Astrocyte (in vitro differentiated cells and primary cell): ENCODE measurements at regions not wholly inside any gene's neighbourhood (a gene's known extent, or its start where the extent isn't known, plus 50 kb on each side); places are given as distances from the start of the nearest gene placed in this dataset.

Experiments used
- CTCF ChIP-seq: IDR thresholded peaks from 2 replicates; pipeline ENCODE4 v1.5.1; 2011; ENCODE audit warnings: low read depth, mild to moderate bottlenecking, inconsistent platforms, low read length, moderate library complexity; ENCODE audit not compliant: insufficient read depth
- EZH2 ChIP-seq: IDR thresholded peaks from 2 replicates; pipeline ENCODE4 v1.6.1; 2012; ENCODE audit warnings: mild to moderate bottlenecking, low read length, inconsistent platforms; ENCODE audit not compliant: insufficient read depth

DNA sequence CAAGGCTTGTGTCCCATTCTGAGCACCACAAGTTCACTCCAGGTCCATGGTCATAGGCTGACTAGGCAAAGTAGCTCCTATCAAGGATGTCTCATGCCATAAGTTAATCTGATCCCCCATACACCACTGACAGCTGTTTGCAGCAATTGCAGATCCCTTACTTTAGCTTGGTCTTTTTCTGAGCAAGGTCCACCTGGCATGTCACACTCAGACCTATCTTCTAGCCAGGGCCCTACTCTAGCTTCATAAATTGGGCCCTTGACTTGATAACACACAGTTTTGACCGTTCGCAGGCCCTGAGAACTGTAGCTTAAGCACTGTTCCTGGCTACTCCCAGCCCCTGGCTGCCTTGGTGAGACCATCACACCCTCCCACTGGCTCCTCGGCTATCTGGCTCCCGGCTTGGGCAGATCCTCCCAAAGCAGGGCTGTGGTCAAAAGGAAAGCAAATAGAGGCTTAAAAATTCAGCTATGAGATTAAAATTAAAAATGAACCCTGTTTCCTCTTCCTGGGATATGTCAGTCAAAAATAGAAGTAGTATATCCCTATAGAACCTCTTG lies 427.4 kb downstream of the RAB28 start:
- no peak for TF ChIP-seq CTCF
- no peak for TF ChIP-seq EZH2
